Right lobe of liver (tissue), 6 donors: ENCODE measurements at regions not wholly inside any gene's neighbourhood (a gene's known extent, or its start where the extent isn't known, plus 50 kb on each side); places are given as distances from the start of the nearest gene placed in this dataset.

ENCODE experiments used
- ATAC-seq, 4 donors: fragments of 200-7000 bp; cut with Tn5 transposase; one replicate each; pipeline ENCODE4 v1.9.1; 2020; ENCODE audit warnings: mild to moderate bottlenecking in 4 of 4, moderate library complexity in 4 of 4
- DNase-seq, 3 donors: peaks; one replicate each; pipeline ENCODE4 v3.0.0-alpha.2; 2020
- H3K27ac ChIP-seq, 3 donors: fragments of 200-600 bp; one replicate each; pipeline ENCODE4 v1.8.0; 2022
- H3K27me3 ChIP-seq, 2 donors: fragments of 200-600 bp; one replicate each; pipeline ENCODE4 v1.8.0; 2022
- H3K36me3 ChIP-seq, 4 donors: fragments of 200-600 bp; sonication (generic) in 1 of 4; one replicate each; pipeline versions ENCODE4 v1.5.1 to v1.8.0; 2017 to 2022; ENCODE audit warnings: control low read depth in 1 of 4
- H3K4me1 ChIP-seq, 4 donors: fragments of 200-600 bp; sonication (generic) in 1 of 4; one replicate each; pipeline versions ENCODE4 v1.5.1 to v1.8.0; 2017 to 2022; ENCODE audit warnings: control low read depth in 1 of 4
- H3K4me3 ChIP-seq, 3 donors: fragments of 200-600 bp; one replicate each; pipeline ENCODE4 v1.8.0; 2022
- H3K9me3 ChIP-seq, 4 donors: fragments of 200-600 bp; sonication (generic) in 1 of 4; one replicate each; pipeline versions ENCODE4 v1.5.1 to v1.8.0; 2017 to 2022; ENCODE audit warnings: control low read depth in 1 of 4
- CTCF ChIP-seq, 4 donors: fragments of 200-600 bp in 3 of 4; fragments of 450-650 bp in 1 of 4; IDR thresholded peaks; one replicate each; pipeline versions ENCODE4 v1.5.1 to v1.8.0; 2016 to 2022; ENCODE audit warnings: antibody characterized with exemption in 4 of 4, mild to moderate bottlenecking in 2 of 4
- POLR2A ChIP-seq: fragments of 450-650 bp; IDR thresholded peaks from one replicate; pipeline ENCODE4 v1.6.1; 2017; ENCODE audit warnings: antibody characterized with exemption, mild to moderate bottlenecking
- WGBS: methylation state at CpG from one replicate; pipeline ENCODE4 v1.1.6; 2018; ENCODE audit warnings: low coverage, low lambda C conversion rate; ENCODE audit not compliant: insufficient coverage; ENCODE audit errors: missing lambda C conversion rate; 5-methylcytosine and 5-hydroxymethylcytosine counted together
- intact Hi-C, 2 donors: fragments of 100-400 bp; cut with DNase I; formaldehyde crosslinking; loops; one replicate each; pipeline versions ENCODE4 v1.11.2 to v1.14.1; 2022
- donor health status: DM: no; HTN: yes; CAD: no.
- donor health status: DM: no; HTN: no; CAD: no.
- donor health status: DM: no; HTN: no; CAD: no.
- donor health status: DM: no; HTN: yes; CAD: no.
- donor health status: DM: no; HTN: yes; CAD: no.

- 33% methylated on average over 1 of the region's 1 CpG for WGBS
- DNase-seq (no peak), ATAC-seq (no peak)
- H3K27me3 ChIP-seq, result no peaks in the 10 kb centered on the region
- H3K36me3 ChIP-seq, result no peaks in the 10 kb centered on the region
- no peaks in the 10 kb centered on the region for H3K4me1 ChIP-seq
- no peaks in the 10 kb centered on the region for H3K9me3 ChIP-seq
- H3K4me3 ChIP-seq, result no peak overlapping the region
- TF ChIP-seq CTCF (IDR thresholded peaks at IDR 0.05) (no peak), POLR2A (no peak)
- intact Hi-C loops, result no loop called here
- no peak overlapping the region for H3K27ac ChIP-seq
Measured at GRCh38 chr7:19872094-19872493, 98.7 kb upstream of the TMEM196 start.

- no peaks in the 10 kb centered on the region for H3K36me3 ChIP-seq
- 45% methylated on average over 2 of the region's 2 CpGs for WGBS
- no peak overlapping the region for H3K27ac ChIP-seq
- DNase-seq, result no peak
- no peaks in the 10 kb centered on the region for H3K9me3 ChIP-seq
- intact Hi-C loops, result no loop called here
- H3K4me1 ChIP-seq, result no peaks in the 10 kb centered on the region
- no peaks in the 10 kb centered on the region for H3K27me3 ChIP-seq
- no peak overlapping the region for H3K4me3 ChIP-seq
- no peak for ATAC-seq
- TF ChIP-seq CTCF (IDR thresholded peaks at IDR 0.05) (no peak), POLR2A (no peak)
Measured at GRCh38 chr7:19871102-19871501, 97.7 kb upstream of the TMEM196 start.

DNA sequence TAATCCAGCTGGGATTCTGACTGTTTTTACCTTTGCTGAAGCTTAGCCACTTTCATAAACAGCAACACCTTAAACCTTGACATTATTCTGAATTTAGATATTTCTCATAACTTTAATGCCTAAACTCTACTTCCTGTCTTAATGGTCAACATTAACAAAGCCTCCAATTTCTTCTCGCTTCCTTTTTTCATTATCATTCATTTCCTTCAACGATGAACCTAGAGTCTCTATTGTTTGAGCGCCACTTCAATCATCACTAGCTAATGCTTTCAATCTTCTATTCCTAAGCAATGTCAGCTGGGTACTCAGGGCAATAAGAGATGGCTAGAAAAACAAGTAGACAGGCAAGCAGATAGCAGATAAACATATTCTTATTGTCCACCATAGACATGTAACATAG lies 96.6 kb upstream of the TMEM196 start:
- DNase-seq (no peak), ATAC-seq (no peak)
- H3K4me3 ChIP-seq, result no peak overlapping the region
- H3K4me1 ChIP-seq, result no peaks in the 10 kb centered on the region
- H3K36me3 ChIP-seq, result no peaks in the 10 kb centered on the region
- H3K27me3 ChIP-seq, result no peaks in the 10 kb centered on the region
- no peak overlapping the region for H3K27ac ChIP-seq
- no peaks in the 10 kb centered on the region for H3K9me3 ChIP-seq
- WGBS, result 57% methylated on average over 3 of the region's 3 CpGs
- intact Hi-C loops, result no loop called here
- TF ChIP-seq CTCF (IDR thresholded peaks at IDR 0.05) (no peak), POLR2A (no peak)

GRCh38 chr7:19853261-19853832 lies 79.9 kb upstream of the TMEM196 start:
- intact Hi-C loops, result no loop called here
- Histone ChIP-seq H3K9me3 (no peaks in the 10 kb centered on the region), H3K27me3 (no peaks in the 10 kb centered on the region), H3K4me1 (no peaks in the 10 kb centered on the region), H3K36me3 (no peaks in the 10 kb centered on the region), H3K27ac (no peak overlapping the region), H3K4me3 (no peak overlapping the region)
- TF ChIP-seq POLR2A, result no peak
- TF ChIP-seq CTCF (IDR thresholded peaks at IDR 0.05), result no peak
- no peak for ATAC-seq
- DNase-seq, result no peak
- WGBS, result 38% methylated on average over 5 of the region's 5 CpGs

- no peak overlapping the region for H3K4me3 ChIP-seq
- intact Hi-C loops, result no loop called here
- no peak overlapping the region for H3K27ac ChIP-seq
- no peaks in the 10 kb centered on the region for H3K9me3 ChIP-seq
- no peak for DNase-seq
- H3K27me3 ChIP-seq, result no peaks in the 10 kb centered on the region
- no peaks in the 10 kb centered on the region for H3K4me1 ChIP-seq
- no peaks in the 10 kb centered on the region for H3K36me3 ChIP-seq
- no peak for ATAC-seq
- TF ChIP-seq CTCF (IDR thresholded peaks at IDR 0.05), result no peak
- TF ChIP-seq POLR2A, result no peak
- 58% methylated on average over 1 of the region's 1 CpG for WGBS
Measured at GRCh38 chr7:19852192-19852591, 78.8 kb upstream of the TMEM196 start.
